OCI-LY1 (cell line): ENCODE measurements at regions not wholly inside any gene's neighbourhood (a gene's known extent, or its start where the extent isn't known, plus 50 kb on each side); places are given as distances from the start of the nearest gene placed in this dataset.

Source experiments
- CTCF ChIP-seq: fragments of 200-600 bp; sonication (generic), shearing (Covaris generic); IDR thresholded peaks from 2 replicates; pipeline ENCODE4 v1.5.1; 2017; ENCODE audit warnings: mild to moderate bottlenecking, antibody characterized with exemption, low read length, moderate library complexity, mixed read lengths
- EZH2 ChIP-seq: fragments of 200-600 bp; sonication (generic), shearing (Covaris generic); IDR thresholded peaks from 2 replicates; pipeline ENCODE4 v1.8.0; 2017; ENCODE audit warnings: borderline replicate concordance, mixed run types, mild to moderate bottlenecking, antibody characterized with exemption, low read length, moderate library complexity, mixed read lengths

- TF ChIP-seq CTCF = no peak
- TF ChIP-seq EZH2 = no peak
These were observed 683.4 kb upstream of the ARGLU1 start for GRCh38 chr13:107251341-107251740.
